Pulmonary artery endothelial cell (primary cell): ENCODE measurements at regions not wholly inside any gene's neighbourhood (a gene's known extent, or its start where the extent isn't known, plus 50 kb on each side); places are given as distances from the start of the nearest gene placed in this dataset.
"Not testable (repeated sequence)": the region's sequence is repeated elsewhere in the genome, so short reads cannot be mapped to it uniquely, and the experiment has no call there.

Experiments
- DNase-seq: peaks from one replicate; pipeline ENCODE4 v3.0.0-alpha.2; 2011; ENCODE audit warnings: low read depth, low spot score

- DNase-seq = no peak
Measured at GRCh38 chr3:17908399-17909191, 166.2 kb upstream of the TBC1D5 start.

GRCh38 chr3:17905996-17906395, 163.6 kb upstream of the TBC1D5 start:
- no peak for DNase-seq

GRCh38 chr3:17901893-17902292, 159.5 kb upstream of the TBC1D5 start:
- no peak for DNase-seq

- DNase-seq = no peak
Measured at GRCh38 chr3:17894434-17895060, 152.1 kb upstream of the TBC1D5 start.

GRCh38 chr3:17891139-17891856, 148.9 kb upstream of the TBC1D5 start:
- DNase-seq = no peak

GRCh38 chr3:17885986-17886385, 143.6 kb upstream of the TBC1D5 start:
- no peak for DNase-seq

GRCh38 chr3:17882981-17883380, 140.6 kb upstream of the TBC1D5 start:
- DNase-seq = no peak

- no peak for DNase-seq
Measured at GRCh38 chr3:17877299-17877698, 134.9 kb upstream of the TBC1D5 start.

- no peak for DNase-seq
Measured at GRCh38 chr3:17874636-17875035, 132.2 kb upstream of the TBC1D5 start.

GRCh38 chr3:17872457-17872856, 130.0 kb upstream of the TBC1D5 start:
- DNase-seq = no peak

GRCh38 chr3:17865631-17866030, 123.2 kb upstream of the TBC1D5 start:
- no peak for DNase-seq

- DNase-seq = no peak
Measured at GRCh38 chr3:17861476-17861875, 119.0 kb upstream of the TBC1D5 start.

GRCh38 chr3:17860840-17861471, 118.5 kb upstream of the TBC1D5 start:
- not testable (repeated sequence) for DNase-seq

- DNase-seq = no peak
Measured at GRCh38 chr3:17852217-17852616, 109.8 kb upstream of the TBC1D5 start.

- no peak for DNase-seq
Measured at GRCh38 chr3:17850448-17850847, 108.0 kb upstream of the TBC1D5 start.

GRCh38 chr3:17848102-17848501, 105.7 kb upstream of the TBC1D5 start:
- DNase-seq = no peak

- DNase-seq = no peak
Measured at GRCh38 chr3:17847156-17847555, 104.7 kb upstream of the TBC1D5 start.

- no peak for DNase-seq
Measured at GRCh38 chr3:17846466-17846865, 104.0 kb upstream of the TBC1D5 start.

GRCh38 chr3:17845026-17845812, 102.8 kb upstream of the TBC1D5 start:
- DNase-seq = no peak

- DNase-seq = no peak
Measured at GRCh38 chr3:17844236-17844635, 101.8 kb upstream of the TBC1D5 start.

GRCh38 chr3:17841190-17841828, 98.9 kb upstream of the TBC1D5 start:
- DNase-seq = peak; percentile 4
